ENCODE measurements at regions not wholly inside any gene's neighbourhood (a gene's known extent, or its start where the extent isn't known, plus 50 kb on each side); places are given as distances from the start of the nearest gene placed in this dataset.
"Not testable (repeated sequence)": the region's sequence is repeated elsewhere in the genome, so short reads cannot be mapped to it uniquely, and the experiment has no call there.

- no peaks in the 10 kb centered on the region for H3K4me1 ChIP-seq (ENCODE audit: control insufficient read depth in 1 of 2, insufficient read depth in 2 of 2, low read length in 2 of 2)
Observed at GRCh38 chr3:15899388-15899787, 101.6 kb upstream of the ANKRD28 start.

GRCh38 chr3:15903164-15903563 lies 105.4 kb upstream of the ANKRD28 start:
- no peaks in the 10 kb centered on the region for H3K36me3 ChIP-seq (ENCODE audit: control insufficient read depth in 1 of 2, insufficient read depth in 2 of 2, low read length in 2 of 2)
- no peaks in the 10 kb centered on the region for H3K4me1 ChIP-seq (ENCODE audit: control insufficient read depth in 1 of 2, insufficient read depth in 2 of 2, low read length in 2 of 2)
- H3K27me3 ChIP-seq (ENCODE audit: control insufficient read depth in 1 of 2, insufficient read depth in 2 of 2, low read length in 2 of 2) = no peaks in the 10 kb centered on the region
- no peak overlapping the region for H3K9ac ChIP-seq (ENCODE audit: low read depth in 1 of 2, low read length in 2 of 2)
- H3K27ac ChIP-seq (ENCODE audit: low read depth, low read length) = no peak overlapping the region
- no peak overlapping the region for H3K4me3 ChIP-seq (ENCODE audit: low read depth in 1 of 2, low read length in 2 of 2)
- no peaks in the 10 kb centered on the region for H3K9me3 ChIP-seq (ENCODE audit: control insufficient read depth in 1 of 2, low read length in 2 of 2)

More at GRCh38 chr3:15899388-15899787, 101.6 kb upstream of the ANKRD28 start:
- Histone ChIP-seq H3K27ac (ENCODE audit: low read depth, low read length) (no peak overlapping the region), H3K9me3 (ENCODE audit: control insufficient read depth in 1 of 2, low read length in 2 of 2) (no peaks in the 10 kb centered on the region), H3K9ac (ENCODE audit: low read depth in 1 of 2, low read length in 2 of 2) (no peak overlapping the region), H3K36me3 (ENCODE audit: control insufficient read depth in 1 of 2, insufficient read depth in 2 of 2, low read length in 2 of 2) (no peaks in the 10 kb centered on the region), H3K4me3 (ENCODE audit: low read depth in 1 of 2, low read length in 2 of 2) (no peak overlapping the region), H3K27me3 (ENCODE audit: control insufficient read depth in 1 of 2, insufficient read depth in 2 of 2, low read length in 2 of 2) (no peaks in the 10 kb centered on the region)

- Histone ChIP-seq H3K4me1 (ENCODE audit: control insufficient read depth in 1 of 2, insufficient read depth in 2 of 2, low read length in 2 of 2) (no peaks in the 10 kb centered on the region), H3K4me3 (ENCODE audit: low read depth in 1 of 2, low read length in 2 of 2) (no peak overlapping the region), H3K9me3 (ENCODE audit: control insufficient read depth in 1 of 2, low read length in 2 of 2) (no peaks in the 10 kb centered on the region), H3K27ac (ENCODE audit: low read depth, low read length) (no peak overlapping the region), H3K36me3 (ENCODE audit: control insufficient read depth in 1 of 2, insufficient read depth in 2 of 2, low read length in 2 of 2) (no peaks in the 10 kb centered on the region), H3K9ac (ENCODE audit: low read depth in 1 of 2, low read length in 2 of 2) (no peak overlapping the region), H3K27me3 (ENCODE audit: control insufficient read depth in 1 of 2, insufficient read depth in 2 of 2, low read length in 2 of 2) (no peaks in the 10 kb centered on the region)
Observed at GRCh38 chr3:15903759-15904720, 106.3 kb upstream of the ANKRD28 start.

GRCh38 chr3:15905041-15905440 lies 107.3 kb upstream of the ANKRD28 start:
- H3K9me3 ChIP-seq (ENCODE audit: control insufficient read depth in 1 of 2, low read length in 2 of 2) = no peaks in the 10 kb centered on the region
- no peaks in the 10 kb centered on the region for H3K27me3 ChIP-seq (ENCODE audit: control insufficient read depth in 1 of 2, insufficient read depth in 2 of 2, low read length in 2 of 2)
- H3K36me3 ChIP-seq (ENCODE audit: control insufficient read depth in 1 of 2, insufficient read depth in 2 of 2, low read length in 2 of 2) = no peaks in the 10 kb centered on the region
- H3K4me3 ChIP-seq (ENCODE audit: low read depth in 1 of 2, low read length in 2 of 2) = no peak overlapping the region
- H3K9ac ChIP-seq (ENCODE audit: low read depth in 1 of 2, low read length in 2 of 2) = no peak overlapping the region
- no peak overlapping the region for H3K27ac ChIP-seq (ENCODE audit: low read depth, low read length)
- no peaks in the 10 kb centered on the region for H3K4me1 ChIP-seq (ENCODE audit: control insufficient read depth in 1 of 2, insufficient read depth in 2 of 2, low read length in 2 of 2)

GRCh38 chr3:15907403-15907802 lies 109.6 kb upstream of the ANKRD28 start:
- H3K27ac ChIP-seq (ENCODE audit: low read depth, low read length); H3K27me3 ChIP-seq (ENCODE audit: control insufficient read depth in 1 of 2, insufficient read depth in 2 of 2, low read length in 2 of 2); H3K4me1 ChIP-seq (ENCODE audit: control insufficient read depth in 1 of 2, insufficient read depth in 2 of 2, low read length in 2 of 2); H3K4me3 ChIP-seq (ENCODE audit: low read depth in 1 of 2, low read length in 2 of 2); H3K9ac ChIP-seq (ENCODE audit: low read depth in 1 of 2, low read length in 2 of 2); H3K36me3 ChIP-seq (ENCODE audit: control insufficient read depth in 1 of 2, insufficient read depth in 2 of 2, low read length in 2 of 2); H3K9me3 ChIP-seq (ENCODE audit: control insufficient read depth in 1 of 2, low read length in 2 of 2): not testable (repeated sequence)

GRCh38 chr3:15918988-15919387 lies 121.2 kb upstream of the ANKRD28 start:
- H3K27me3 ChIP-seq (ENCODE audit: control insufficient read depth in 1 of 2, insufficient read depth in 2 of 2, low read length in 2 of 2) = no peaks in the 10 kb centered on the region
- no peak overlapping the region for H3K4me3 ChIP-seq (ENCODE audit: low read depth in 1 of 2, low read length in 2 of 2)
- no peak overlapping the region for H3K9ac ChIP-seq (ENCODE audit: low read depth in 1 of 2, low read length in 2 of 2)
- H3K4me1 ChIP-seq (ENCODE audit: control insufficient read depth in 1 of 2, insufficient read depth in 2 of 2, low read length in 2 of 2) = no peaks in the 10 kb centered on the region
- H3K36me3 ChIP-seq (ENCODE audit: control insufficient read depth in 1 of 2, insufficient read depth in 2 of 2, low read length in 2 of 2) = no peaks in the 10 kb centered on the region
- no peak overlapping the region for H3K27ac ChIP-seq (ENCODE audit: low read depth, low read length)
- no peaks in the 10 kb centered on the region for H3K9me3 ChIP-seq (ENCODE audit: control insufficient read depth in 1 of 2, low read length in 2 of 2)

GRCh38 chr3:15919971-15920370 lies 122.2 kb upstream of the ANKRD28 start:
- Histone ChIP-seq H3K27me3 (ENCODE audit: control insufficient read depth in 1 of 2, insufficient read depth in 2 of 2, low read length in 2 of 2) (no peaks in the 10 kb centered on the region), H3K36me3 (ENCODE audit: control insufficient read depth in 1 of 2, insufficient read depth in 2 of 2, low read length in 2 of 2) (no peaks in the 10 kb centered on the region)

GRCh38 chr3:15923640-15924405 lies 126.0 kb upstream of the ANKRD28 start:
- Histone ChIP-seq H3K27me3 (ENCODE audit: control insufficient read depth in 1 of 2, insufficient read depth in 2 of 2, low read length in 2 of 2) (no peaks in the 10 kb centered on the region), H3K9me3 (ENCODE audit: control insufficient read depth in 1 of 2, low read length in 2 of 2) (no peaks in the 10 kb centered on the region), H3K9ac (ENCODE audit: low read depth in 1 of 2, low read length in 2 of 2) (no peak overlapping the region), H3K27ac (ENCODE audit: low read depth, low read length) (no peak overlapping the region), H3K4me3 (ENCODE audit: low read depth in 1 of 2, low read length in 2 of 2) (no peak overlapping the region), H3K4me1 (ENCODE audit: control insufficient read depth in 1 of 2, insufficient read depth in 2 of 2, low read length in 2 of 2) (no peaks in the 10 kb centered on the region), H3K36me3 (ENCODE audit: control insufficient read depth in 1 of 2, insufficient read depth in 2 of 2, low read length in 2 of 2) (no peaks in the 10 kb centered on the region)

More at GRCh38 chr3:15919971-15920370, 122.2 kb upstream of the ANKRD28 start:
- H3K27ac ChIP-seq (ENCODE audit: low read depth, low read length) = no peak overlapping the region
- no peak overlapping the region for H3K4me3 ChIP-seq (ENCODE audit: low read depth in 1 of 2, low read length in 2 of 2)
- H3K9ac ChIP-seq (ENCODE audit: low read depth in 1 of 2, low read length in 2 of 2) = no peak overlapping the region
- H3K9me3 ChIP-seq (ENCODE audit: control insufficient read depth in 1 of 2, low read length in 2 of 2) = no peaks in the 10 kb centered on the region
- no peaks in the 10 kb centered on the region for H3K4me1 ChIP-seq (ENCODE audit: control insufficient read depth in 1 of 2, insufficient read depth in 2 of 2, low read length in 2 of 2)

GRCh38 chr3:15924914-15925313 lies 127.1 kb upstream of the ANKRD28 start:
- no peak overlapping the region for H3K9ac ChIP-seq (ENCODE audit: low read depth in 1 of 2, low read length in 2 of 2)

GRCh38 chr3:15926871-15927270 lies 129.1 kb upstream of the ANKRD28 start:
- no peaks in the 10 kb centered on the region for H3K9me3 ChIP-seq (ENCODE audit: control insufficient read depth in 1 of 2, low read length in 2 of 2)
- no peaks in the 10 kb centered on the region for H3K4me1 ChIP-seq (ENCODE audit: control insufficient read depth in 1 of 2, insufficient read depth in 2 of 2, low read length in 2 of 2)
- H3K4me3 ChIP-seq (ENCODE audit: low read depth in 1 of 2, low read length in 2 of 2) = no peak overlapping the region
- no peak overlapping the region for H3K27ac ChIP-seq (ENCODE audit: low read depth, low read length)
- H3K27me3 ChIP-seq (ENCODE audit: control insufficient read depth in 1 of 2, insufficient read depth in 2 of 2, low read length in 2 of 2) = no peaks in the 10 kb centered on the region
- H3K9ac ChIP-seq (ENCODE audit: low read depth in 1 of 2, low read length in 2 of 2) = no peak overlapping the region
- H3K36me3 ChIP-seq (ENCODE audit: control insufficient read depth in 1 of 2, insufficient read depth in 2 of 2, low read length in 2 of 2) = no peaks in the 10 kb centered on the region

More at GRCh38 chr3:15924914-15925313, 127.1 kb upstream of the ANKRD28 start:
- H3K36me3 ChIP-seq (ENCODE audit: control insufficient read depth in 1 of 2, insufficient read depth in 2 of 2, low read length in 2 of 2) = no peaks in the 10 kb centered on the region
- H3K4me3 ChIP-seq (ENCODE audit: low read depth in 1 of 2, low read length in 2 of 2) = no peak overlapping the region
- H3K4me1 ChIP-seq (ENCODE audit: control insufficient read depth in 1 of 2, insufficient read depth in 2 of 2, low read length in 2 of 2) = no peaks in the 10 kb centered on the region
- H3K27ac ChIP-seq (ENCODE audit: low read depth, low read length) = no peak overlapping the region
- no peaks in the 10 kb centered on the region for H3K27me3 ChIP-seq (ENCODE audit: control insufficient read depth in 1 of 2, insufficient read depth in 2 of 2, low read length in 2 of 2)
- H3K9me3 ChIP-seq (ENCODE audit: control insufficient read depth in 1 of 2, low read length in 2 of 2) = no peaks in the 10 kb centered on the region
